SK-N-SH (cell line): ENCODE measurements at regions not wholly inside any gene's neighbourhood (a gene's known extent, or its start where the extent isn't known, plus 50 kb on each side); places are given as distances from the start of the nearest gene placed in this dataset.

ENCODE experiments used
- CTCF ChIA-PET: fragments of 300-600, 350-600 bp; formaldehyde crosslinking; extraction: SDS; loops from one replicate; lab custom pipeline; 2021; lab: Yijun Ruan, JAX
- POLR2A ChIA-PET: fragments of 350-600 bp; sonication (Branson Sonifier 250); formaldehyde crosslinking; extraction: SDS; loops from one replicate; lab custom pipeline; 2020; ENCODE audit warnings: antibody characterized with exemption, inconsistent platforms; lab: Yijun Ruan, JAX
- DNase-seq: peaks from one replicate; pipeline ENCODE4 v3.0.0; 2012
- H2AFZ ChIP-seq: fragments of 200-600 bp; sonication (generic); 2 replicates; pipeline ENCODE4 v1.8.1; 2016; ENCODE audit warnings: antibody characterized with exemption, mild to moderate bottlenecking, low read depth
- H3F3A ChIP-seq: fragments of 200-600 bp; sonication (generic); replicated peaks from 2 replicates; pipeline ENCODE3; 2016; ENCODE audit warnings: antibody characterized with exemption, mild to moderate bottlenecking; ENCODE audit not compliant: insufficient read depth
- H3K27ac ChIP-seq, 2 experiments: fragments of 200-500 bp in 1 of 2; fragments of 200-600 bp in 1 of 2; sonication (Bioruptor generic) in 1 of 2; sonication (generic), shearing (Covaris generic) in 1 of 2; 2 replicates each; pipeline versions ENCODE4 v1.5.1 to v1.6.1; 2014 to 2016; ENCODE audit warnings: low read depth in 2 of 2, inconsistent platforms in 1 of 2, low read length in 1 of 2, mild to moderate bottlenecking in 1 of 2, mixed read lengths in 1 of 2
- H3K27me3 ChIP-seq: fragments of 200-600 bp; sonication (generic), shearing (Covaris generic); 2 replicates; pipeline ENCODE4 v1.6.1; 2016; ENCODE audit warnings: mixed run types; ENCODE audit not compliant: insufficient read depth
- H3K36me3 ChIP-seq, 2 experiments: fragments of 200-500 bp in 1 of 2; fragments of 200-600 bp in 1 of 2; sonication (Bioruptor generic) in 1 of 2; sonication (generic) in 1 of 2; replicated peaks in 1 of 2; 2 replicates each; pipeline versions ENCODE3 to v1.5.1; 2014 to 2016; ENCODE audit warnings: low read length in 1 of 2, mild to moderate bottlenecking in 1 of 2; ENCODE audit not compliant: insufficient read depth in 2 of 2, control insufficient read depth in 1 of 2
- H3K4me1 ChIP-seq, 2 experiments: fragments of 200-500 bp in 1 of 2; fragments of 200-600 bp in 1 of 2; sonication (Bioruptor generic) in 1 of 2; sonication (generic), shearing (Covaris generic) in 1 of 2; 2 replicates each; pipeline versions ENCODE4 v1.5.1 to v1.6.1; 2014 to 2016; ENCODE audit warnings: low read depth in 1 of 2, low read length in 1 of 2, mixed run types in 1 of 2; ENCODE audit not compliant: insufficient read depth in 2 of 2, control insufficient read depth in 1 of 2
- H3K4me2 ChIP-seq: fragments of 200-600 bp; sonication (generic), shearing (Covaris generic); 2 replicates; pipeline ENCODE4 v1.6.1; 2017; ENCODE audit warnings: mixed run types
- H3K4me3 ChIP-seq, 2 experiments: fragments of 200-500 bp in 1 of 2; fragments of 200-600 bp in 1 of 2; sonication (Bioruptor generic) in 1 of 2; sonication (generic), shearing (Covaris generic) in 1 of 2; 2 replicates each; pipeline versions ENCODE4 v1.5.1 to v1.8.1; 2014 to 2016; ENCODE audit warnings: low read depth in 2 of 2, inconsistent platforms in 1 of 2, low read length in 1 of 2, mild to moderate bottlenecking in 1 of 2, mixed read lengths in 1 of 2, moderate library complexity in 1 of 2
- H3K79me2 ChIP-seq: fragments of 200-600 bp; sonication (generic); 2 replicates; pipeline ENCODE4 v1.8.1; 2017; ENCODE audit warnings: mild to moderate bottlenecking; ENCODE audit not compliant: insufficient read depth
- H3K9ac ChIP-seq: fragments of 200-600 bp; sonication (generic); 2 replicates; pipeline ENCODE4 v1.6.1; 2017; ENCODE audit warnings: mixed run types
- H3K9me2 ChIP-seq: fragments of 200-600 bp; sonication (generic); 2 replicates; pipeline ENCODE4 v1.6.1; 2017; ENCODE audit warnings: mixed run types
- H3K9me3 ChIP-seq: fragments of 200-600 bp; sonication (generic); 2 replicates; pipeline ENCODE4 v1.6.1; 2017; ENCODE audit warnings: mixed run types, mild to moderate bottlenecking, moderate library complexity
- H4K20me1 ChIP-seq: fragments of 200-600 bp; sonication (generic); 2 replicates; pipeline ENCODE4 v1.6.1; 2017; ENCODE audit warnings: mild to moderate bottlenecking, mixed run types; ENCODE audit not compliant: insufficient read depth
- CHD2 ChIP-seq: fragments of 150-350 bp; IDR thresholded peaks from 2 replicates; pipeline ENCODE4 v1.6.1; 2018; ENCODE audit warnings: low read length; ENCODE audit not compliant: partially characterized antibody
- EP300 ChIP-seq, 2 experiments: IDR thresholded peaks; 2 replicates each; pipeline versions ENCODE4 v1.4.0 to v1.6.1; 2012; ENCODE audit warnings: borderline replicate concordance in 1 of 2, low read depth in 1 of 2, low read length in 1 of 2
- EZH2phosphoT487 ChIP-seq: fragments of 200-600 bp; sonication (generic); IDR thresholded peaks from 2 replicates; pipeline ENCODE4 v1.6.1; 2017; ENCODE audit warnings: low read depth, mixed run types, mild to moderate bottlenecking, antibody characterized with exemption, moderate library complexity, borderline replicate concordance
- FOSL2 ChIP-seq: IDR thresholded peaks from 2 replicates; pipeline ENCODE4 v1.4.0; 2012; ENCODE audit warnings: low read depth, mild to moderate bottlenecking, moderate library complexity, borderline replicate concordance
- FOXJ3 ChIP-seq: sonication (generic); formaldehyde crosslinking; IDR thresholded peaks from 2 replicates; pipeline ENCODE4 v1.5.1; 2020; ENCODE audit warnings: mild to moderate bottlenecking, missing genetic modification reagents
- FOXM1 ChIP-seq: IDR thresholded peaks from 2 replicates; pipeline ENCODE4 v1.4.0; 2012; ENCODE audit warnings: low read depth, mild to moderate bottlenecking
- GATA2 ChIP-seq: sonication (generic); formaldehyde crosslinking; IDR thresholded peaks from 2 replicates; pipeline ENCODE4 v1.5.0; 2020; ENCODE audit warnings: mild to moderate bottlenecking, missing genetic modification reagents
- JUND ChIP-seq: IDR thresholded peaks from 2 replicates; pipeline ENCODE4 v1.4.0; 2012
- MXI1 ChIP-seq: IDR thresholded peaks from 2 replicates; pipeline ENCODE4 v1.6.1; 2012; ENCODE audit warnings: mild to moderate bottlenecking, low read depth, low read length, improper control_type of control experiment
- NRF1 ChIP-seq: IDR thresholded peaks from 2 replicates; pipeline ENCODE4 v1.6.1; 2012; ENCODE audit warnings: low read depth, mild to moderate bottlenecking, low read length
- POLR2AphosphoS5 ChIP-seq: IDR thresholded peaks from 2 replicates; pipeline ENCODE4 v1.6.1; 2012; ENCODE audit warnings: low read depth, low read length
- RAD21 ChIP-seq: IDR thresholded peaks from 2 replicates; pipeline ENCODE4 v1.6.1; 2012; ENCODE audit warnings: mild to moderate bottlenecking, low read length
- RCOR1 ChIP-seq: fragments of 150-350 bp; IDR thresholded peaks from 2 replicates; pipeline ENCODE4 v1.6.1; 2017; ENCODE audit warnings: antibody characterized with exemption, low read length
- RFX5 ChIP-seq: IDR thresholded peaks from 2 replicates; pipeline ENCODE4 v1.6.1; 2012; ENCODE audit warnings: mild to moderate bottlenecking, improper control_type of control experiment, low read length
- RXRA ChIP-seq: IDR thresholded peaks from 2 replicates; pipeline ENCODE4 v1.4.0; 2012; ENCODE audit warnings: low read depth, mild to moderate bottlenecking, borderline replicate concordance
- SMC3 ChIP-seq: IDR thresholded peaks from 2 replicates; pipeline ENCODE4 v1.6.1; 2012; ENCODE audit warnings: low read depth, low read length, improper control_type of control experiment
- TCF12 ChIP-seq: IDR thresholded peaks from 2 replicates; pipeline ENCODE4 v1.4.0; 2012
- USF1 ChIP-seq: IDR thresholded peaks from 2 replicates; pipeline ENCODE4 v1.4.0; 2012; ENCODE audit warnings: low read depth, borderline replicate concordance
- YY1 ChIP-seq: IDR thresholded peaks from 2 replicates; pipeline ENCODE4 v1.4.0; 2012; ENCODE audit warnings: low read depth, mild to moderate bottlenecking
- WGBS: methylation state at CpG from one replicate; pipeline ENCODE4 v1.1.6; 2017; ENCODE audit warnings: low lambda C conversion rate; 5-methylcytosine and 5-hydroxymethylcytosine counted together
- TF ChIP-seq, protein P1 (sequence below): fragments of 200-600 bp; sonication (generic); IDR thresholded peaks from 2 replicates; pipeline ENCODE4 v1.6.1; 2017; ENCODE audit warnings: antibody characterized with exemption, mild to moderate bottlenecking, moderate library complexity
- TF ChIP-seq, protein P2 (sequence below): IDR thresholded peaks from 2 replicates; pipeline ENCODE4; 2012
- TF ChIP-seq, protein P3 (sequence below): fragments of 150-350 bp; IDR thresholded peaks from 2 replicates; pipeline ENCODE4 v1.6.1; 2017; ENCODE audit warnings: antibody characterized with exemption, low read length, low read depth, borderline replicate concordance

- H3K27ac ChIP-seq, result no peak overlapping the region
- no peaks in the 10 kb centered on the region for H3F3A ChIP-seq
- no peaks in the 10 kb centered on the region for H3K4me1 ChIP-seq
- peaks cover 9% of the 10 kb centered on the region; the same call in 1 of the 2 replicates for H3K9me3 ChIP-seq
- H3K9me2 ChIP-seq, result no peaks in the 10 kb centered on the region
- ChIA-PET POLR2A (no interaction called here), CTCF (no interaction called here)
- H4K20me1 ChIP-seq, result no peaks in the 10 kb centered on the region
- peaks cover 0 to 8% of the 10 kb centered on the region in 2 experiments for H3K36me3 ChIP-seq
- H3K9ac ChIP-seq, result no peak overlapping the region
- no peaks in the 10 kb centered on the region for H3K27me3 ChIP-seq
- H2AFZ ChIP-seq, result no peak overlapping the region
- no peak for DNase-seq
- H3K79me2 ChIP-seq, result no peaks in the 10 kb centered on the region
- WGBS, result 63% methylated on average over 6 of the region's 6 CpGs
- TF ChIP-seq EP300 (IDR thresholded peaks at IDR 0.05; ENCODE audit: borderline replicate concordance in 1 of 2, low read depth in 1 of 2, low read length in 1 of 2) (no peak), TCF12 (no peak), FOXJ3 (CRISPR knock-in tag) (no peak), FOSL2 (no peak), RXRA (no peak), SMC3 (no peak), RAD21 (no peak), USF1 (no peak), FOXM1 (no peak), JUND (no peak), RCOR1 (no peak), CHD2 (no peak), NRF1 (no peak), EZH2phosphoT487 (no peak), MXI1 (no peak), GATA2 (CRISPR knock-in tag) (no peak), RFX5 (no peak)
- TF ChIP-seq, protein P1, sequence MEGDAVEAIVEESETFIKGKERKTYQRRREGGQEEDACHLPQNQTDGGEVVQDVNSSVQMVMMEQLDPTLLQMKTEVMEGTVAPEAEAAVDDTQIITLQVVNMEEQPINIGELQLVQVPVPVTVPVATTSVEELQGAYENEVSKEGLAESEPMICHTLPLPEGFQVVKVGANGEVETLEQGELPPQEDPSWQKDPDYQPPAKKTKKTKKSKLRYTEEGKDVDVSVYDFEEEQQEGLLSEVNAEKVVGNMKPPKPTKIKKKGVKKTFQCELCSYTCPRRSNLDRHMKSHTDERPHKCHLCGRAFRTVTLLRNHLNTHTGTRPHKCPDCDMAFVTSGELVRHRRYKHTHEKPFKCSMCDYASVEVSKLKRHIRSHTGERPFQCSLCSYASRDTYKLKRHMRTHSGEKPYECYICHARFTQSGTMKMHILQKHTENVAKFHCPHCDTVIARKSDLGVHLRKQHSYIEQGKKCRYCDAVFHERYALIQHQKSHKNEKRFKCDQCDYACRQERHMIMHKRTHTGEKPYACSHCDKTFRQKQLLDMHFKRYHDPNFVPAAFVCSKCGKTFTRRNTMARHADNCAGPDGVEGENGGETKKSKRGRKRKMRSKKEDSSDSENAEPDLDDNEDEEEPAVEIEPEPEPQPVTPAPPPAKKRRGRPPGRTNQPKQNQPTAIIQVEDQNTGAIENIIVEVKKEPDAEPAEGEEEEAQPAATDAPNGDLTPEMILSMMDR, result no peak
- no peak overlapping the region for H3K4me3 ChIP-seq
- no peak overlapping the region for H3K4me2 ChIP-seq
Measured at GRCh38 chr2:144745424-144745823, 225.5 kb upstream of the ZEB2 start.

DNA sequence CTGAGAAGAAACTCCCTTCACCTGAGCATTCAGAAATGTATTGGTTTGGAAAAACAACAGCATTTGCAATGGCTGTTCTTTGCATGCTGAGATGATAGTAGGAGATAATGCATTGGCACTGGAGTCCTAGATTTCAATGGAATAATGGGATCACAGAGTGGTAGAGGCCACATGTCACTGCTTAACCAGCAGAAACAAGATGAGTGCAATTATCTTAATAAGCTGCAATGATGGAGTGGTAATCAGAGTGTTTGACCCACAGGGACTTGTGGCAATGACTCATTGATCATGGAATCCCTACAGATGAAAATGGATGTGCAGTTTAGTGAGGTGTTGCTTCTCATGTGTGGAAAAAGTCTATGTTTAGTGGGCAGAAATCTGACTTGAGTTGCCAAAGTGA is 218.8 kb upstream of the ZEB2 start:
- no peak overlapping the region for H2AFZ ChIP-seq
- H3K4me2 ChIP-seq, result no peak overlapping the region
- no peak overlapping the region for H3K27ac ChIP-seq
- no peak overlapping the region for H3K9ac ChIP-seq
- no peaks in the 10 kb centered on the region for H3K27me3 ChIP-seq
- no peaks in the 10 kb centered on the region for H3K4me1 ChIP-seq
- no peaks in the 10 kb centered on the region for H4K20me1 ChIP-seq
- no peaks in the 10 kb centered on the region for H3K36me3 ChIP-seq
- no peak for DNase-seq
- no peaks in the 10 kb centered on the region for H3K9me3 ChIP-seq
- H3K9me2 ChIP-seq, result no peaks in the 10 kb centered on the region
- no peaks in the 10 kb centered on the region for H3K79me2 ChIP-seq
- CTCF ChIA-PET, result no interaction called here
- POLR2A ChIA-PET, result no interaction called here
- no peaks in the 10 kb centered on the region for H3F3A ChIP-seq
- H3K4me3 ChIP-seq, result no peak overlapping the region
- TF ChIP-seq EP300 (IDR thresholded peaks at IDR 0.05; ENCODE audit: borderline replicate concordance in 1 of 2, low read depth in 1 of 2, low read length in 1 of 2) (no peak), MXI1 (no peak), POLR2AphosphoS5 (no peak), RCOR1 (no peak), RAD21 (no peak), SMC3 (no peak), RXRA (no peak), YY1 (no peak), FOXJ3 (CRISPR knock-in tag) (no peak), USF1 (no peak)
- TF ChIP-seq, protein P1, result no peak
- TF ChIP-seq, protein P2, sequence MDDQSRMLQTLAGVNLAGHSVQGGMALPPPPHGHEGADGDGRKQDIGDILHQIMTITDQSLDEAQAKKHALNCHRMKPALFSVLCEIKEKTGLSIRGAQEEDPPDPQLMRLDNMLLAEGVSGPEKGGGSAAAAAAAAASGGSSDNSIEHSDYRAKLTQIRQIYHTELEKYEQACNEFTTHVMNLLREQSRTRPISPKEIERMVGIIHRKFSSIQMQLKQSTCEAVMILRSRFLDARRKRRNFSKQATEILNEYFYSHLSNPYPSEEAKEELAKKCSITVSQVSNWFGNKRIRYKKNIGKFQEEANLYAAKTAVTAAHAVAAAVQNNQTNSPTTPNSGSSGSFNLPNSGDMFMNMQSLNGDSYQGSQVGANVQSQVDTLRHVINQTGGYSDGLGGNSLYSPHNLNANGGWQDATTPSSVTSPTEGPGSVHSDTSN, result no peak
- TF ChIP-seq, protein P3, sequence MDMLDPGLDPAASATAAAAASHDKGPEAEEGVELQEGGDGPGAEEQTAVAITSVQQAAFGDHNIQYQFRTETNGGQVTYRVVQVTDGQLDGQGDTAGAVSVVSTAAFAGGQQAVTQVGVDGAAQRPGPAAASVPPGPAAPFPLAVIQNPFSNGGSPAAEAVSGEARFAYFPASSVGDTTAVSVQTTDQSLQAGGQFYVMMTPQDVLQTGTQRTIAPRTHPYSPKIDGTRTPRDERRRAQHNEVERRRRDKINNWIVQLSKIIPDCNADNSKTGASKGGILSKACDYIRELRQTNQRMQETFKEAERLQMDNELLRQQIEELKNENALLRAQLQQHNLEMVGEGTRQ, result no peak
